ENCODE measurements at regions not wholly inside any gene's neighbourhood (a gene's known extent, or its start where the extent isn't known, plus 50 kb on each side); places are given as distances from the start of the nearest gene placed in this dataset.

GRCh38 chr3:106488331-106488730 lies 619.5 kb upstream of the CBLB start:
- TF ChIP-seq CTCF (conservative IDR thresholded peaks at IDR 0.05), result no peak
- TF ChIP-seq ZFX (IDR thresholded peaks at IDR 0.05), result no peak
- no peak overlapping the region for H3K27ac ChIP-seq

- TF ChIP-seq ZFX (IDR thresholded peaks at IDR 0.05), result no peak
- no peak for TF ChIP-seq CTCF (conservative IDR thresholded peaks at IDR 0.05)
- no peak overlapping the region for H3K27ac ChIP-seq
Observed at GRCh38 chr3:106491796-106492195, 623.0 kb upstream of the CBLB start.

GRCh38 chr3:106508331-106508893 lies 639.6 kb upstream of the CBLB start:
- TF ChIP-seq ZFX (IDR thresholded peaks at IDR 0.05), result no peak
- no peak for TF ChIP-seq CTCF (conservative IDR thresholded peaks at IDR 0.05)
- H3K27ac ChIP-seq, result no peak overlapping the region

- no peak overlapping the region for H3K27ac ChIP-seq
- TF ChIP-seq CTCF (conservative IDR thresholded peaks at IDR 0.05), result no peak
- TF ChIP-seq ZFX (IDR thresholded peaks at IDR 0.05), result no peak
Observed at GRCh38 chr3:106510206-106510605, 641.4 kb upstream of the CBLB start.

- no peak overlapping the region for H3K27ac ChIP-seq
- TF ChIP-seq ZFX (IDR thresholded peaks at IDR 0.05) (no peak), CTCF (conservative IDR thresholded peaks at IDR 0.05) (no peak)
Observed at GRCh38 chr3:106512846-106513245, 644.0 kb upstream of the CBLB start.

GRCh38 chr3:106514431-106514830 lies 645.6 kb upstream of the CBLB start:
- no peak overlapping the region for H3K27ac ChIP-seq
- TF ChIP-seq ZFX (IDR thresholded peaks at IDR 0.05), result no peak
- no peak for TF ChIP-seq CTCF (conservative IDR thresholded peaks at IDR 0.05)

- TF ChIP-seq ZFX (IDR thresholded peaks at IDR 0.05), result no peak
- no peak for TF ChIP-seq CTCF (conservative IDR thresholded peaks at IDR 0.05)
- no peak overlapping the region for H3K27ac ChIP-seq
Observed at GRCh38 chr3:106518516-106518915, 649.7 kb upstream of the CBLB start.
